PFSK-1 (cell line): ENCODE measurements at regions not wholly inside any gene's neighbourhood (a gene's known extent, or its start where the extent isn't known, plus 50 kb on each side); places are given as distances from the start of the nearest gene placed in this dataset.

Source experiments
- FOXP2 ChIP-seq: optimal IDR thresholded peaks from 2 replicates; pipeline ENCODE3; 2011; ENCODE audit warnings: borderline replicate concordance, control low read depth, inconsistent platforms; ENCODE audit not compliant: insufficient read depth; ENCODE audit errors: extremely low read length, extremely low read depth
- POLR2AphosphoS5 ChIP-seq: IDR thresholded peaks from 2 replicates; pipeline ENCODE4 v1.6.1; 2012; ENCODE audit warnings: low read depth, mild to moderate bottlenecking, control low read depth, low read length, moderate library complexity
- REST ChIP-seq, 2 experiments: IDR thresholded peaks; 2 replicates each; pipeline versions ENCODE4 v1.6.1 to v1.8.0; 2011 to 2012; ENCODE audit warnings: low read depth in 2 of 2, low read length in 2 of 2, control low read depth in 1 of 2, inconsistent platforms in 1 of 2, mild to moderate bottlenecking in 1 of 2, moderate library complexity in 1 of 2; ENCODE audit not compliant: insufficient read depth in 1 of 2
- SIN3A ChIP-seq: IDR thresholded peaks from 2 replicates; pipeline ENCODE4 v1.6.1; 2012; ENCODE audit warnings: mild to moderate bottlenecking, low read length, moderate library complexity, borderline replicate concordance; ENCODE audit not compliant: insufficient read depth
- TAF1 ChIP-seq: IDR thresholded peaks from 2 replicates; pipeline ENCODE4 v1.6.1; 2012; ENCODE audit warnings: low read length, control low read depth, borderline replicate concordance; ENCODE audit not compliant: insufficient read depth

- TF ChIP-seq POLR2AphosphoS5 (no peak), REST (IDR thresholded peaks at IDR 0.05; ENCODE audit: insufficient read depth in 1 of 2, low read depth in 2 of 2, low read length in 2 of 2) (no peak), SIN3A (no peak), FOXP2 (no peak), TAF1 (no peak)
Measured at GRCh38 chr4:23268072-23268771, 575.5 kb downstream of the GBA3 start.

- TF ChIP-seq SIN3A = no peak
Measured at GRCh38 chr4:23266401-23266800, 573.7 kb downstream of the GBA3 start.

- TF ChIP-seq POLR2AphosphoS5 (no peak), REST (IDR thresholded peaks at IDR 0.05; ENCODE audit: insufficient read depth in 1 of 2, low read depth in 2 of 2, low read length in 2 of 2) (no peak), TAF1 (no peak), SIN3A (no peak), FOXP2 (no peak)
Measured at GRCh38 chr4:23260511-23260910, 567.8 kb downstream of the GBA3 start.

GRCh38 chr4:23245203-23245832 is 552.6 kb downstream of the GBA3 start:
- TF ChIP-seq POLR2AphosphoS5 = no peak
- TF ChIP-seq TAF1 = no peak
- TF ChIP-seq SIN3A = no peak
- no peak for TF ChIP-seq FOXP2
- TF ChIP-seq REST (IDR thresholded peaks at IDR 0.05; ENCODE audit: insufficient read depth in 1 of 2, low read depth in 2 of 2, low read length in 2 of 2) = no peak

- TF ChIP-seq REST (IDR thresholded peaks at IDR 0.05; ENCODE audit: insufficient read depth in 1 of 2, low read depth in 2 of 2, low read length in 2 of 2) (no peak), SIN3A (no peak), FOXP2 (no peak), POLR2AphosphoS5 (no peak), TAF1 (no peak)
Measured at GRCh38 chr4:23242962-23243361, 550.2 kb downstream of the GBA3 start.
